GM21717 (cell line): ENCODE measurements at regions not wholly inside any gene's neighbourhood (a gene's known extent, or its start where the extent isn't known, plus 50 kb on each side); places are given as distances from the start of the nearest gene placed in this dataset.

Experiments
- ATAC-seq: cut with Tn5 transposase; IDR thresholded peaks from one replicate; pipeline ENCODE4 v1.9.1; 2021; ENCODE audit warnings: mild to moderate bottlenecking, moderate library complexity; ENCODE audit not compliant: unreplicated experiment

- no peak for ATAC-seq
Observed at GRCh38 chr4:130416228-130416627, 1320.3 kb downstream of the C4orf33 start.

GRCh38 chr4:130419211-130419975 lies 1323.4 kb downstream of the C4orf33 start:
- ATAC-seq = no peak

- no peak for ATAC-seq
Observed at GRCh38 chr4:130422261-130422660, 1326.3 kb downstream of the C4orf33 start.

- no peak for ATAC-seq
Observed at GRCh38 chr4:130424211-130424610, 1328.3 kb downstream of the C4orf33 start.

- ATAC-seq = no peak
Observed at GRCh38 chr4:130432289-130432688, 1336.3 kb downstream of the C4orf33 start.

GRCh38 chr4:130449741-130450140 lies 1353.8 kb downstream of the C4orf33 start:
- no peak for ATAC-seq

GRCh38 chr4:130468340-130468739 lies 1372.4 kb downstream of the C4orf33 start:
- ATAC-seq = no peak

GRCh38 chr4:130478406-130478805 lies 1382.5 kb downstream of the C4orf33 start:
- no peak for ATAC-seq

- ATAC-seq = no peak
Observed at GRCh38 chr4:130479020-130479419, 1383.1 kb downstream of the C4orf33 start.

GRCh38 chr4:130479674-130480073 lies 1383.7 kb downstream of the C4orf33 start:
- no peak for ATAC-seq

- no peak for ATAC-seq
Observed at GRCh38 chr4:130484826-130485225, 1388.9 kb downstream of the C4orf33 start.

GRCh38 chr4:130485371-130485770 lies 1389.4 kb downstream of the C4orf33 start:
- no peak for ATAC-seq

GRCh38 chr4:130486186-130486585 lies 1390.2 kb downstream of the C4orf33 start:
- no peak for ATAC-seq

- no peak for ATAC-seq
Observed at GRCh38 chr4:130486841-130487240, 1390.9 kb downstream of the C4orf33 start.

- no peak for ATAC-seq
Observed at GRCh38 chr4:130510661-130511060, 1414.7 kb downstream of the C4orf33 start.

GRCh38 chr4:130511776-130512175 lies 1415.8 kb downstream of the C4orf33 start:
- no peak for ATAC-seq

GRCh38 chr4:130524057-130524456 lies 1428.1 kb downstream of the C4orf33 start:
- ATAC-seq = no peak

- ATAC-seq = no peak
Observed at GRCh38 chr4:130530505-130530904, 1434.6 kb downstream of the C4orf33 start.

GRCh38 chr4:130534651-130535050 lies 1438.7 kb downstream of the C4orf33 start:
- no peak for ATAC-seq

GRCh38 chr4:130542953-130543352 lies 1447.0 kb downstream of the C4orf33 start:
- no peak for ATAC-seq

- no peak for ATAC-seq
Observed at GRCh38 chr4:130545171-130545570, 1449.2 kb downstream of the C4orf33 start.

GRCh38 chr4:130545596-130545995 lies 1449.6 kb downstream of the C4orf33 start:
- no peak for ATAC-seq

GRCh38 chr4:130559268-130559667 lies 1463.3 kb downstream of the C4orf33 start:
- no peak for ATAC-seq
